Tibial nerve (tissue), 3 donors: ENCODE measurements at regions not wholly inside any gene's neighbourhood (a gene's known extent, or its start where the extent isn't known, plus 50 kb on each side); places are given as distances from the start of the nearest gene placed in this dataset.
"Not testable (repeated sequence)": the region's sequence is repeated elsewhere in the genome, so short reads cannot be mapped to it uniquely, and the experiment has no call there.

Experiments
- EP300 ChIP-seq, 2 donors: sonication (generic); formaldehyde crosslinking; IDR thresholded peaks; one replicate each; pipeline ENCODE4 v1.6.1; 2017; ENCODE audit warnings: antibody characterized with exemption in 2 of 2, mild to moderate bottlenecking in 1 of 2
- POLR2A ChIP-seq, 2 donors: fragments of 450-650 bp; IDR thresholded peaks; one replicate each; pipeline ENCODE4 v1.6.1; 2017; ENCODE audit warnings: antibody characterized with exemption in 2 of 2, mild to moderate bottlenecking in 2 of 2, moderate library complexity in 2 of 2

GRCh38 chr16:18152832-18153231 lies 183.7 kb downstream of the NPIPA8 start:
- TF ChIP-seq POLR2A, EP300 (IDR thresholded peaks at IDR 0.05): not testable (repeated sequence)
